NCI-H748 (cell line): ENCODE measurements at regions not wholly inside any gene's neighbourhood (a gene's known extent, or its start where the extent isn't known, plus 50 kb on each side); places are given as distances from the start of the nearest gene placed in this dataset.
A peak's percentile ranks its signal among the peaks of the same experiment; 100 is the strongest.
"Not testable (repeated sequence)": the region's sequence is repeated elsewhere in the genome, so short reads cannot be mapped to it uniquely, and the experiment has no call there.

ENCODE experiments used
- DNase-seq: peaks from one replicate; lab custom pipeline; 2025; ENCODE audit not compliant: unreplicated experiment; lab: John Stamatoyannopoulos, UW

DNA sequence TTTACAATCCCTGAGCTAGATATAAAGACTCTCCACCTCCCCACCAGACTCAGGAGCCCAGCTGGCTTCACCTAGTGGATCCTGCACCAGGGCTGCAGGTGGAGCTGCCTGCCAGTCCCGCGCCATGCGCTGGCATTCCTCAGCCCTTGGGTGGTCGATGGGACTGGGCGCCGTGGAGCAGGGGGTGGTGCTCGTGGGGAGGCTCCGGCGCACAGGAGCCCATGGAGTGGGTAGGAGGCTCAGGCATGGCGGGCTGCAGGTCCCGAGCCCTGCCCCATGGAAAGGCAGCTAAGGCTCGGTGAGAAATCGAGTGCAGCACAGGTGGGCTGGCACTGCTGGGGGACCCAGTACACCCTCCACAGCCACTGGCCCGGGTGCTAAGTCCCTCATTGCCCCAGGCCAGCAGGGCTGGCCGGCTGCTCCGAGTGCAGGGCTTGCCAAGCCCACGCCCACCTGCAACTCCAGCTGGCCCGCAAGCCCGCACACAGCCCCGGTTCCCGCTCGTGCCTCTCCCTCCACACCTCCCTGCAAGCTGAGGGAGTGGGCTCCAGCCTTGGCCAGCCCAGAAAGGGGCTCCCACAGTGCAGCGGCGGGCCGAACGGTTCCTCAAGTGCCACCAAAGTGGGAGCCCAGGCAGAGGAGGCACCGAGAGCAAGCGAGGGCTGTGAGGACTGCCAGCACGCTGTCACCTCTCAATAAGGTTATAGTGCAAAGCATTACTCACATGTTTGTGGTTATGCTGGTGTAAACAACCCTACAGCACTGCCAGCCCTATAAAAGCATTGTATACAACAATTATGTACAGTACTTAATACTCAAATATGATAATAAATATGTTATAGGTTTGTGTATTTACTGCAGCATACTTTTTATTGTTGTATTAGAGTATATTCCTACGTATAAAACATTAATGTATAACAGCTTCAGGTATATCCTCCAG is 757.3 kb downstream of the SLC6A15 start:
- DNase-seq = not testable (repeated sequence)

DNA sequence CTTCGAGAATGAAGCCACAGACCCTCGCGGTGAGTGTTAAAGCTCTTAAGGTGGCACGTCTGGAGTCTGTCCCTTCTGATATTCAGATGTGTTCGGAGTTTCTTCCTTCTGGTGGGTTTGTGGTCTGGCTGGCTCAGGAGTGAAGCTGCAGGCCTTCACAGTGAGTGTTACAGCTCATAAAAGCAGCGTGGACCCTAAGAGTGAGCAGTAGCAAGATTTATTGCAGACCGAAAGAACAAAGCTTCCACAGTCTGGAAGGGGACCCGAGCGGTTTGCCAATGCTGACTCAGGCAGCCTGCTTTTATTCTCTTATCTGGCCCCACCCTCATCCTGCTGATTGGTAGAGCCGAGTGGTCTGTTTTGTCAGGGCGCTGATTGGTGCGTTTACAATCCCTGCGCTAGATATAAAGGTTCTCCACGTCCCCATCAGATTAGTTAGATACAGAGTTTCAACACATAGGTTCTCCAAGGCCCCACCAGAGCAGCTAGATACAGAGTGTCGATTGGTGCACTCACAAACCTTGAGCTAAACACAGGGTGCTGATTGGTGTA is 758.1 kb downstream of the SLC6A15 start:
- DNase-seq = not testable (repeated sequence)

DNA sequence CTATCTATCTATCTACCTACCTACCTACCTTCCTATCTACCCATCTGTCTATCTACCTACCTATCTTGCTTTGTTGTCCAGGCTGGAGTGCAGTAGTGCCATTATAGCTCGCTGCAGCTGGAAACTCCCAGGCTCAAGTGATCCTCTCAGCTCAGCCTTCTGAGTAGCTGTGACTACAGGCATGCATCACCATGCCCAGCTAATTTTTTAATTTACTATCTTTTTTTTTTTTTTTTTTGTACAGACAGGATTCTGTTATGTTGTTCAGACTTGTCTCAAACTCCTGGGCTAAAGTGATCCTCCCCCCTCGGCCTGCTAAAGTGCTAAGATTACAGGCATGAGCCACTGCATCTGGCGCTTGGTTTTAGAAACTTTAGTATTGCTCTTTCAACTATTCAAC is 762.4 kb downstream of the SLC6A15 start:
- DNase-seq = no peak

DNA sequence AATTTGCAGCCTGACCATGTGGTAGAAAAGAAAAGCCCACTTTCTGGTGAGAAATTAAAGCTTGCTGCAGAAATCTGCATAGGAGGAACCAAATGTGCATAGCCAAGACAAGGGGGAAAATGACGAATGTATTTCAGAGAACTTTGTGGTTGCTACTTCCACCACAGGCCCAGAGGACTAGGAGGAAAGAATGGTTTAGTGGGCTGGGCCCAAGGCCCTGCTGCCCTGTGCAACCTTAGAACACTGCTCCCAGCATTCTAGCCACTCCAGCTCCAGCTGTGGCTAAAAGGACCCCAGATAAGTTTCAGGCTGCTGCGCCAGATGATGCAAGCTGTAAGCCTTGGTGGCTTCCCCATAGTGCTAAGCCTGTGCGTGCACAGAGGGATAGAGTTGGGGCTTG is 764.3 kb downstream of the SLC6A15 start:
- no peak for DNase-seq

DNA sequence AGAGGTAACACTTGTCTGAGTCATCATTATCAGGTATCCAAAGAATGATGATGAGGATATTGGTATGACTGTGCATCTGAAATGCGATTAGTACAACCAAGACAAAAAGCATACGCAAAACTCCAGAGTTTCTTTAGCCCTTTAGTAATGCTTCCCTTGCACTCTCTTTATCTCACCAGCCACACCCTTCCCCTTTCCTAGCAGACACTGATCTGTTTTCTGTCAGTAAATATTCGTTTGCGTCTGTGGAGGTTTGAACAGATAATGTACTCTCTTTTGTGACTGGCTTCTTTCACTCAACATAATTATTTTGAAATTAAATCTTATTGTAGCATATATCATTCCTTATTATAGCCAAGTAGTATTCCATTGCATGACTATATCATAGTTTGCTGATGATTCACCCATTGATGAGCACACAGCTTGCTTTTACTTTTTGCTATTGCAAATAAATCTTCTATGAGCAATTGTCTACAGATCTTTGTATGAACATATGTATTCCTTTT is 775.7 kb downstream of the SLC6A15 start:
- peak; percentile 41 for DNase-seq

DNA sequence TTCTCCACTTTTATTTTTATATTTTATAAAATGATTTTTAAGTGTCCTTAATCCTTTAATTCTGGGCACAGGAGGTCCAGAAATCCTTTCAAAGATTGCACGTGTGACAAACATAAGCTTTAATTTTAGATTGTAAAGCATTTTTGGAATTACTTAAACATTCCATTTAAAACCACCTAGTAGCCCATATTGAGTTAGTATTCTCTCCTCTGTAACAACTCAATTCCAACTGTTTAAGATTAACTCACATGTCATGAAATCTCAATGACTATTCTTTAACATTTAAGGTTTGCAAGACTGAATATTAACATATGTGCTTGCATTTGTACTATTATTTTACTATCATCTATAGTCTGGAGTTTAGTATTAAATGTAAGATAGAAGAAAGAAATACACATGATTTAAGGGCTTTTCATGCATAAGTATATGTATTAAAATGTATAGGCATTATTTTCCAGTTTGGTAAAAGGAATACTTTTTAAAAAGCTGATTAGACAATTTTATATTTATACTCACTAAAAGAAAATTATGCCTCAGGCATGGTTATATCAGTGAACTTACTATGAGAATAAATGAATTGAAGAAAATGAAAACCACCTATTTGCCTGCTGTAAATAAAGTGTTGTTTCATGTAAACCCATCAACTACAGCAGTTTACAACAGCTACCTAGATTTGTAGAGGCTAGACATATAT is 776.9 kb downstream of the SLC6A15 start:
- no peak for DNase-seq

DNA sequence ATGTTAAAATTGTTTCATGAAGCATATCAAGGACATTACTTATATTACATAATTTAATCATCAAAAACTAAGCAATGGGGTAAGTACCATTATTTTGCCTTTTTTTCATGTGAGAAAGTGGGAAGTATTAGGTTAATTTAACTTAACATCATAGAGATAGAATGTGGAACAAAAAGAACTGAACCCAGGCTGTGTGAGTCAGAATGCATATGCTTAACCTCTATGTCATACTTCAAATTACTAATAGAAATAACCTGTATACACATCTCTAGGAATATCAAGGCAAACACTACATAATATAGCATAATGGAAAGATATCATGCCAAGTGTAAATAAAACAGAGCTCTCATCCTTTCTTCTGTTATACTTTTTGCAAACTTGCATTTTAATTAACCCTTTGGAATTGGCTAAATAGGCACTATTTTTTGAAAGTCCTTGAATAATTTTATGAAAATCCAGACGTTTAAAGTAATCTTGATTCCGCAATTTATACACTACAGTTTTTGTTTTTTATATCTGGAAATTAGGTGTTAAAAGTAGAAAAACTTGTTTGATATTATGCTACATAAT is 777.7 kb downstream of the SLC6A15 start:
- DNase-seq = no peak

DNA sequence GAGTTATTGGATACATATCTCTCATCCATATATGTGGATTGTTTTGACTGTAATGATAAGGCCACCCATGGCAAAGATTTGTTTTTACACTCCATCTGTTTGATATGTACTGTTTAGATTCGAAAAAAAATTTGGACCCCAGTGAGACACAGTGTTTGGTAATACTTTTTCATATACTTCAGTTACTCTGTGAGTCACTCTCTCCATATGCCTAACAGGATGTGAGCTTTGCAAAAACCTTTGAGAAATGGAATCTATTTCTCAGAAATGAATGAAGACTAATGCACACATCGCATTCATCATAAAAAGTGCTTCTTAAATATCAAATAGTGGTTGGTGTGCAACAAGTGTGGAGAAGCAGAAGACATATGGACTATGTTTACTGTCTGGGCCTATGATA is 781.5 kb downstream of the SLC6A15 start:
- DNase-seq = no peak

DNA sequence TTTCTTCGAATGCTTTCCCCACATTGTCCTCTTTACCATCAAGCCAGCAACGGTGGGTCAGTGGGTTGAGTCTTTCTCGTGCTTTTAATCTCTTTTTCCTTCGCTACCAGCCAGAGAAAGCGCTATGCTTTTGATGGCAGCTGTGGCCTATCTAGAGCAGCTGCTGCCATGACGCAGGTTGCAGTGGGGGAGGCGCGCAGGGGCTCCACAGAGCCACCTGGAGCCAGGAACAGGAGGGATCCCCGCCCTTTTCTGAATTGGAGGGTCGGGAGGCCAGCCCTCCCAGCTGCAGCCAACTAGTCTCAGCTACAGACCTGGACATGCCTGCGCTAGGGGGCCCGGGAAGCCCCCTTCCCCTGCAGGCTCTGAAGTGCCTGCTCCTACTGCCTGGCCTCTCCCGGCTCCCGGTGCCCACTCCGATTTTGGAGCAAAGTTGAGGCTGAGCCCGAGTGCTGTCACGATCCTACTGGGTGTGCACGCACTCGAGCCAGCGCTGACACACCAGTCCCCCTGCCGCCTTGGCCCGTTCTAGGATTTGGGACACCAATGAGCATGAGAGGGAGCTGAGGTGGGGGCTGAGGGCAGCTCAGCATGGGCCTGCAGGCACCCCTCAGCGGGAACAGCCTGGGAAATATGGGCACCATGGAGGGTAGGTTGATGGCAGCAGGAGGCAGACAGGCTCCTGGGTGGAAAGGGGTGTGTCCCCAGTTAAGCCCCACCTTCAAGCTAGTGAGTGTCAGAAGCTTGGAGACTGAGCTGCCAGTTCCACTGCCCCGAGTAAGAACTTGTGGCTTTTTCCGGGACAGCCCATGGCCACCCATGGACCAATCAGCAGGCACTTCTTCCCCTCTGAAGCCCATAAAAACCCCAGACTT is 784.2 kb downstream of the SLC6A15 start:
- no peak for DNase-seq

DNA sequence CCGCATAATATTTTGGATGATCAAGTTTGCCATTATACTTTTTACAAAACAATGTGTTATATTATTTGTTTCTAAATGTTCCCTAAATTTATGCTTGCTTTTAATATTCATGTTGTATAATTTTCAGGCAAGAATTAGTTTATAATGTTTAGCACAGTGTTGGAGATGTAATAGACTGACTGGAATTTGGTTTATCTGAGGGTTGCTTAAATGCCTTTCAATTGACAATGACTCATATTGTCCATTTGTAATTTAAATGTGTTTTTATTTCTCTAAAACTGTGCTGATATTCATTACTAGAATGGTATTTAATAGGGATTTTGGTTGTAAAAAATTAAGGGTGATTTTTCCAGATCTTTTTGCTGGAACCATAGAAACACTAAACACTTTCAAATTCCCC is 788.4 kb downstream of the SLC6A15 start:
- no peak for DNase-seq

DNA sequence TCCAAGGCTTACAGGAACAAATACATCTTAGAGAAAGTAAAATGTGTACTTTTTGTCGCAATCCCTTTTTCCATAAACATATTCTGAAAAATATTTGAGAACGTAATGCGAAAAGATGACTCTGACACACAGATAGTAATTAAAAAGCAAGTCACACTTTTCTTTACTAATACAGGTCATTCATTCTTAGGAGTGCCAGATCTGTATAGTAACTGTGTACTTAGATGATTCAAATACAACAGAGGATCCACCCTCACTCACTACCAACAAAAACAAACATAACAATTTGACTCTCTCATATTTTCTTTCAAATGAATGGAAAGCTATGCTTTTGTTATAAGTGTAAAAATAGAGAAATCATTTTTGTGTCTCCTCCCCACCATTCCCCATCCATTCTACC is 795.4 kb downstream of the SLC6A15 start:
- DNase-seq = peak; percentile 47

DNA sequence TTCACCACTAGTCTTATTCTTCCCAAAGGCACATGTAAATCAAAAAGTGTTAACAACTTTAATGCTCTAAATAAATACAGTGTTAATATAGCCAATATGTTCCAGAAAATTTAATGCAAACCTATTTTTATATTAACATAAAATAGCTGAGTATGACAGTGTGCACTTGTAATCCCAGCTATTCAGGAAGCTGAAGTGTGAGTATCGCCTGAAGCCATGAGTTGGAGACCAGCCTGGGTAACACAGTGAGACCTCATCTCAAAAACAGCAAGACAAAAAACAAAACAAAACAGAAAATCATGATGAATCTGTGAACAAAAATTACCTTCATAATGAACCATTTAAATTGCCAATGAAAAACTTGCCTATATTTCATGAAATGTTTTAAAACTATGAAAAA is 798.9 kb downstream of the SLC6A15 start:
- no peak for DNase-seq

DNA sequence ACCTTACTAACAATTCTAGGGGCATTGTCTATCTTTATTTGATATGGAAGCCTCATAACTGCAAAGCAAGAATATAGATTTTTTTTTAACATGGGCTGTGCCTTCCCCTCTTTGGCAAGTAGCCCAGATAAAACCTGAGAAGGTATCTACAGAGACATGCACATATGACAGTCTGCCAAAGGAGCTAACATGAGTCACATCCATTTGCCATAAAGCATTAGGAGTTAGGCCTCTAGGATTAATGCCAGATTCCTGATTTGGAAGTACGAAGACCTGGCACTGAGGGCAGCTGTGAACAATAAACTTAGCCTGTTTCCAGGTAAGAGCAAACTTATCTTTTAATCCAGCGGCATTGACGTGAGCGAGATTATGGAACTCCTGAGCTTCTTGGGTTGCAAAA is 808.7 kb downstream of the SLC6A15 start:
- not testable (repeated sequence) for DNase-seq

DNA sequence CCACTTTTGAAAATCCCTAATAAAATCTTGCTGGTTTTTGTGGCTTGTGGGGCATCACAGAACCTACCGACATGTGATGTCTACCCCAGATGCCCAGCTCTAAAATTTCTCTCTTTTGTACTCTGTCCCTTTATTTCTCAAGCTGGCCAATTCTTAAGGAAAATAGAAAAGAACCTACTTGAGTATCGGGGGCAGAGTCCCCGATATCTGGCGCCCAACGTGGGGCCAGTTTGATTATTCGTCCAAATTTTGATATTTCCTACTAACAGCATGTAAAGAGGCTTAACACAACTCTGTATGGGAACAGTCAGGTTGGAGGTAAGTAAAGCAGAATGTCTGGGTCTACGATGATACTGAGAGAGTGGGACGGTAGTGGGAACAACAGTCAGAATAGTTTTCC is 810.6 kb downstream of the SLC6A15 start:
- DNase-seq = not testable (repeated sequence)

DNA sequence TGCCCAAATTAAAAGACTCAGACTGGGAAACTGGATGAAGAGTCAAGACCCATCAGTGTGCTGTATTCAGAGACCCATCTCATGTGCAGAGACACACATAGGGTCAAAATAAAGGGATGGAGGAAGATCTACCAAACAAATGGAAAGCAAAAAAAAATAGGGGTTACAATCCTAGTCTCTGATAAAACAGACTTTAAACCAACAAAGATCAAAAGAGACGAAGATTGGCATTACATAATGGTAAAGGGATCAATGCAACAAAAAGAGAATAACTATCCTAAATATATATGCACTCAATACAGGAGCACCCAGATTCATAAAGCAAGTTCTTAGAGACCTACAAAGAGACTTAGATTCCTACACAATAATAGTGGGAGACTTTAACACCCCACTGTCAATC is 813.0 kb downstream of the SLC6A15 start:
- peak; percentile 45 for DNase-seq

DNA sequence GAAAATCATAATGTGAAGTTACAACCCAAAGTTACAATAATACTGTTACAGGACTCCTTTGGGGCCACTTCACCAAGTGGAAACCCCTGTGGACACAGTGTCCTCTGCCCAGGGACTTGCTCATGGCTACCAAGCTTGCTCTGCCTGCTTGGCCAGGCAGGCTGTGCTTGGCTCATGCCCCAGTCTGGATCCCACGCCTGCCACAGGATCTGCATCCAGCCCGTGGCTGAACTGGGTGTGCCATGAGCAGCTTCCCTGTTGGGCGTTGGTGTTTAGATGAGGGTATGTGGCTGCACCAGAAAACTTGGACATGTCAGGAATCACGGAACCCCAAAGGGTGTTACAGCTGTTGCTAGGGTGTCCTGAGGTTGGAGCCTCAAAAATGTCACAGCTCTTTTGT is 820.9 kb downstream of the SLC6A15 start:
- no peak for DNase-seq

DNA sequence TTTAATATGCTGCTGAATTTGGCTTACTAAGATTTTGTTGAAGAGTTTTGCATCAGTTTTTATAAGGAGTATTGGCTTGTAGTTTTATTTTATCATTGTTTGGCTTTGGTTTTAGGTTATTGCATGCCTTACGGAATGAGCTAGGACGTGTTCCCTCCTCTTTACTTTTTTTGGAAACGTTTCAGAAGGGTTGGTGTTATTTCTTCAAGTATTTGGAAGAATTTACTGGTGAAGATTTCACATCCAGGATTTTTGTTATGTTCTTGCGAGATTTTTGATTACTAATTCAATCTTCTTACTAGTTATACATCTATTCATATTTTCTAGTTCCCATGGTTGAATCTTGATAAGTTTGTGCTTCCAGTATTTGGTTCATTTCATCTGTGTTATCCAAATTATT is 823.2 kb downstream of the SLC6A15 start:
- DNase-seq = no peak

DNA sequence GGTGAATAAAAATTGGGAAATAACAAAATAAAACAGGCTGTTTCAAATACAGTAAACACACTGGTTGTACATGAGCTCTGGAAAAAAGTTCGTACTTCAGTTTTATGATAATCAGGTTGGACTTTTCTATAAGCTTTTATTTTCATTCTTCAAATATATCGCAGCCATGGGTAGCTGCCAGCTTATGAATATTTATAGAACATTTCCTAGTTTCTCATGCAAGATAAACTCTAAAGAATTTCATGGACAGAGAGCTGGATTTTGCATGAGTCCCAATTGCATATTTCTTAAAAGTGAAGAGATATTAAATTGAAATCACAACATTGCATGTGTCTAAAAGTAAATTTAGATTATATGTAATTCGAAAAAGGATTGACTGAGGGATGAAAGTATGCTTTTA is 827.6 kb downstream of the SLC6A15 start:
- no peak for DNase-seq

DNA sequence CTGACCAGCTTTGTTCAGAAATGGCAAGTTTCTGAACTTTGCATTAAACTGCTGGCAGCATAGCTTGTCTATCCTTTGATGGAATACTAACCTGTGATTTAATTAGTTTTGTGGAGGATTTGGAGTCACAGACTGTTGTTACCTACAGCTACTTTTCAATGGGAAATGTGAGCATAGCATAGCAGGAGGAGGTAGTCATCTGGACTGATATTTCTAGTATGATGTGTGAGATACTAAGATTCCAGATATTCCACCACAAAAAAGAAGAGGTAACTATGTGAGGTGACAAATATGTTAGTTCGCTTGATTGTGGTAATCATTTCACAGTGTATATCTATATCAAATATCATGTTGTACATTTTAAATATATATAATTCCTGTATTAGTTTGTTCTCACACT is 833.0 kb downstream of the SLC6A15 start:
- no peak for DNase-seq

DNA sequence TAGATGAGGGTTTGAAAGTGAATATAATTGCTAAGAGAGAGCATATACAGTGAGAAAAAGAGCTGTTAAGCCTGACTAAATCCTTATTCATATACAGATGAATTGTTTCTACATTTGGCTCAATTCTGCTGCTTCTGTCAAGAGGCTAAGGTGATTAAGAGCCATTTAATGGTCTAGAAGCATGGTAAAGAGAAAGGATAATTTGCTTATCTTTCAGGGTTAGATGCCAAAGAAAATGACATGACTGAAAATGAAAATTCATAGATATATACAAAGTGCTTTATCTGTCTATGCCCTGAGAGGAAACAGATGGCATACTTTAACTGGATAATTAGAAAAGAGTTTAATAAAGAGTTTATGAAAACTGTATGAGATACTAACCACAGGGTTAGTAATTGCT is 834.9 kb downstream of the SLC6A15 start:
- DNase-seq = no peak

DNA sequence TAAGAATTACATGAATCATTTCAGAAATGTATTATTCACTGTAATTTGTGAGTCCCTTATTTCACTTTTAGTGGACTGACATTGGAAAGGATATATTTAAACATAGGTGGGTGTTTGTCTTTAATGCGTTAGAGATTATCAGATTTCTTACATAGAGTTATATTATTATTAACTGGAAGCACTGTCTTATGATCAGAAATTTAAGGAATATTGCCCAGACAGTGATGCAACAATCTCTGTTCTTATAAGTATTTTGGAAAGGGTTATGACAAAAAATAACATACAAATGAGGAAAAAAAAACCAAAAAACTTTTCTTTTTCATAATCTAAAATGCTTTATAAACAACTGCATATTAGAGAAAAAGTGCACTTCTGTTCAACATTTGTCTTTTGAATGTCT is 836.6 kb downstream of the SLC6A15 start:
- no peak for DNase-seq
